Left ventricle myocardium inferior (tissue), 1 donor: ENCODE measurements at regions not wholly inside any gene's neighbourhood (a gene's known extent, or its start where the extent isn't known, plus 50 kb on each side); places are given as distances from the start of the nearest gene placed in this dataset.
"Not testable (repeated sequence)": the region's sequence is repeated elsewhere in the genome, so short reads cannot be mapped to it uniquely, and the experiment has no call there.

Source experiments
- DNase-seq: peaks from one replicate; pipeline ENCODE4 v3.0.0-alpha.2; 2020
- H3K27ac ChIP-seq: fragments of 200-600 bp; replicated peaks from 2 replicates; pipeline ENCODE4 v1.8.0; 2021
- H3K27me3 ChIP-seq: fragments of 200-600 bp; 2 replicates; pipeline ENCODE4 v1.8.0; 2021; ENCODE audit warnings: low read depth
- H3K36me3 ChIP-seq: fragments of 200-600 bp; 2 replicates; pipeline ENCODE4 v1.8.0; 2021
- H3K4me1 ChIP-seq: fragments of 200-600 bp; 2 replicates; pipeline ENCODE4 v1.8.0; 2021
- H3K4me3 ChIP-seq: fragments of 200-600 bp; 2 replicates; pipeline ENCODE4 v1.8.0; 2021; ENCODE audit warnings: mild to moderate bottlenecking, moderate library complexity
- H3K9me3 ChIP-seq: fragments of 200-600 bp; replicated peaks from 2 replicates; pipeline ENCODE4 v1.8.0; 2021
- CTCF ChIP-seq: fragments of 200-600 bp; IDR thresholded peaks from 2 replicates; pipeline ENCODE4 v1.8.0; 2021; ENCODE audit warnings: antibody characterized with exemption, mild to moderate bottlenecking, borderline replicate concordance
- intact Hi-C: fragments of 100-400 bp; cut with micrococcal nuclease; formaldehyde crosslinking; loops from one replicate; pipeline ENCODE4 v1.11.0; 2022
- donor health status: DM: no; HTN: yes; CAD: no; lungs with severe emphysema.

DNA sequence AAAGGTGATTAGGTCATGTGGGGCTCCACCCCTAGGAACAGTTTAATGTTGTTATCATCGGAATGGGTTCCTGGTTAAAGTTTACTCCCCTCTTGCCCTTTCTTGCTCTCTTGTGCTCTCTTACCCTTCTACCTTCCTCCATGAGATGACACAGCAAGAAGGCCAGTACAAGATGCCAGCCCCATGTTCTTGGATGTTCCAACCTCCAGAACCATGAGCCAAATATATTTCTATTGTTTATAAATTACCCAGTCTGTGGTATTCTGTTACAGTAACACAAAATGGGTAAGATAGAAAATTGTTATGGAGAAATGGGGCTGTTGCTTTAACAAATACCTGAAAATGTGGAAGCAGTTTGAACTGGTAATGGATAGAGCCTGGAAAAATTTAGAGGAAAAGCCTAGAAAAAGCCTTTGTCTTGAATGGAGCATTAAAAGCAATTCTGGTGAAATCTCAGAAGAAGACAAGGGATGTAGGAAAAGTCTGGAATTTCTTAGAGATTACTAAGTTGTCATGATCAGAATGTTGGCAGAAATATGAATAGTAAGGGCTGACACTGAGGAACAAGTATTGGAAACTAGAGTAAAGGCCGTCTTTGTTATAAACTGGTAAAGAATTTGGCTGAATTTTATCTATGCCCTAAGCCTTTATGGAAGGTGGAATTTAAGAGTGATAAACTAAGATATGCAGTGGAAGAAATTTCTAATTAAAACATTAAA lies 53.5 kb upstream of the TSC22D1 start:
- Histone ChIP-seq H3K4me3 (no peak overlapping the region), H3K27ac (no peak overlapping the region), H3K36me3 (no peaks in the 10 kb centered on the region), H3K9me3 (no peaks in the 10 kb centered on the region), H3K4me1 (no peaks in the 10 kb centered on the region), H3K27me3 (no peaks in the 10 kb centered on the region)
- no peak for DNase-seq
- TF ChIP-seq CTCF: no peak
- intact Hi-C loops: no loop called here

DNA sequence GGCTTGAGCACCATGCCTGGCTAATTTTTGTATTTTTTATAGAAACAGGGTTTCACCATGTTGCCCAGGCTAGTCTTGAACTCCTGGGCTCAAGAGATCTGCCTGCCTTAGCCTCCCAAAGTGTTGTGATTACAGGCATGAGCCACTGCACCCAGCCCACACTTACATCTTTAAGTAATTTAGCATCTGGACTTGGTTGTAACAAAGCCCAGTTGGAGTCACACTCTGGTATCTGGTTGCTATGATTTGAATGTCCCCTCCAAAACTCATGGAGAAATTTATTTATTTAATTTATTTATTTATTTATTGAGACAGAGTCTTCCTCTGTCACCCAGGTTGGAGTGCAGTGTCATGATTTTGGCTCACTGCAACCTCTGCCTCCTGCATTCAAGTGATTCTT lies 52.7 kb upstream of the TSC22D1 start:
- H3K36me3 ChIP-seq, intact Hi-C loops, H3K9me3 ChIP-seq, DNase-seq, H3K27me3 ChIP-seq, H3K4me1 ChIP-seq, H3K27ac ChIP-seq, H3K4me3 ChIP-seq: not testable (repeated sequence)

GRCh38 chr13:44627441-44627840 lies 51.3 kb upstream of the TSC22D1 start:
- Histone ChIP-seq H3K4me3 (no peak overlapping the region), H3K4me1 (no peaks in the 10 kb centered on the region), H3K27me3 (no peaks in the 10 kb centered on the region), H3K36me3 (no peaks in the 10 kb centered on the region), H3K9me3 (no peaks in the 10 kb centered on the region), H3K27ac (no peak overlapping the region)
- no peak for TF ChIP-seq CTCF
- no peak for DNase-seq
- intact Hi-C loops: no loop called here

GRCh38 chr13:44626176-44626575 lies 50.0 kb upstream of the TSC22D1 start:
- TF ChIP-seq CTCF: no peak
- H3K4me3 ChIP-seq: no peak overlapping the region
- no peak for DNase-seq
- intact Hi-C loops: no loop called here
- no peaks in the 10 kb centered on the region for H3K27me3 ChIP-seq
- no peaks in the 10 kb centered on the region for H3K4me1 ChIP-seq
- no peaks in the 10 kb centered on the region for H3K9me3 ChIP-seq
- H3K27ac ChIP-seq: no peak overlapping the region
- no peaks in the 10 kb centered on the region for H3K36me3 ChIP-seq
